Activated CD4-positive, alpha-beta T cell treated with anti-CD3 and anti-CD28 coated beads for 4 hours (primary cell): ENCODE measurements at regions not wholly inside any gene's neighbourhood (a gene's known extent, or its start where the extent isn't known, plus 50 kb on each side); places are given as distances from the start of the nearest gene placed in this dataset.
"Not testable (repeated sequence)": the region's sequence is repeated elsewhere in the genome, so short reads cannot be mapped to it uniquely, and the experiment has no call there.

ENCODE experiments used
- DNase-seq, 2 donors: peaks; one replicate each; pipeline ENCODE4 v3.0.0-alpha.2; 2020

- not testable (repeated sequence) for DNase-seq
Observed at GRCh38 chr5:34096033-34096432, 53.0 kb upstream of the C1QTNF3 start.

- DNase-seq, result not testable (repeated sequence)
Observed at GRCh38 chr5:34099891-34100290, 56.9 kb upstream of the C1QTNF3 start.

GRCh38 chr5:34101567-34101966 is 58.6 kb upstream of the C1QTNF3 start:
- not testable (repeated sequence) for DNase-seq

- DNase-seq, result not testable (repeated sequence)
Observed at GRCh38 chr5:34108897-34109296, 65.9 kb upstream of the C1QTNF3 start.

GRCh38 chr5:34124280-34124679 is 81.3 kb upstream of the C1QTNF3 start:
- not testable (repeated sequence) for DNase-seq

GRCh38 chr5:34125354-34125753 is 82.3 kb upstream of the C1QTNF3 start:
- not testable (repeated sequence) for DNase-seq

- not testable (repeated sequence) for DNase-seq
Observed at GRCh38 chr5:34126741-34127140, 83.7 kb upstream of the C1QTNF3 start.

- DNase-seq, result not testable (repeated sequence)
Observed at GRCh38 chr5:34127818-34128217, 84.8 kb upstream of the C1QTNF3 start.

GRCh38 chr5:34128890-34129289 is 85.9 kb upstream of the C1QTNF3 start:
- DNase-seq, result not testable (repeated sequence)

GRCh38 chr5:34154988-34155387 is 112.0 kb upstream of the C1QTNF3 start:
- not testable (repeated sequence) for DNase-seq

GRCh38 chr5:34156703-34157414 is 113.8 kb upstream of the C1QTNF3 start:
- not testable (repeated sequence) for DNase-seq

GRCh38 chr5:34160904-34161303 is 117.9 kb upstream of the C1QTNF3 start:
- not testable (repeated sequence) for DNase-seq

- not testable (repeated sequence) for DNase-seq
Observed at GRCh38 chr5:34171398-34171797, 128.4 kb upstream of the C1QTNF3 start.

- not testable (repeated sequence) for DNase-seq
Observed at GRCh38 chr5:34179453-34180190, 136.6 kb upstream of the C1QTNF3 start.

GRCh38 chr5:34180225-34180624 is 137.2 kb upstream of the C1QTNF3 start:
- DNase-seq, result not testable (repeated sequence)

- DNase-seq, result not testable (repeated sequence)
Observed at GRCh38 chr5:34180940-34181614, 138.1 kb upstream of the C1QTNF3 start.

GRCh38 chr5:34185005-34185404 is 142.0 kb upstream of the C1QTNF3 start:
- not testable (repeated sequence) for DNase-seq

- DNase-seq, result not testable (repeated sequence)
Observed at GRCh38 chr5:34185572-34185971, 142.6 kb upstream of the C1QTNF3 start.

- DNase-seq, result not testable (repeated sequence)
Observed at GRCh38 chr5:34186108-34186507, 143.1 kb upstream of the C1QTNF3 start.

- not testable (repeated sequence) for DNase-seq
Observed at GRCh38 chr5:34186865-34187264, 143.9 kb upstream of the C1QTNF3 start.

- DNase-seq, result not testable (repeated sequence)
Observed at GRCh38 chr5:34187441-34187840, 144.4 kb upstream of the C1QTNF3 start.

GRCh38 chr5:34188001-34188822 is 145.2 kb upstream of the C1QTNF3 start:
- peak in 1 of 2 donors; percentile 41 for DNase-seq
